PC-3 (cell line): ENCODE measurements at regions not wholly inside any gene's neighbourhood (a gene's known extent, or its start where the extent isn't known, plus 50 kb on each side); places are given as distances from the start of the nearest gene placed in this dataset.

Experiments used
- ATAC-seq: fragments of 200-7000 bp; cut with Tn5 transposase; 2 replicates; pipeline ENCODE4 v1.9.1; 2020; ENCODE audit warnings: mild to moderate bottlenecking, moderate library complexity
- BruUV-seq: library from RNA; stranded (reverse); fragments of 400-500 nt; replicated peaks from 2 replicates; lab custom pipeline; 2021; lab: Mats Ljungman, UMichigan
- CTCF ChIA-PET: fragments of 300-600 bp; sonication (Branson Sonifier 250); formaldehyde crosslinking; loops from one replicate; lab custom pipeline; 2022; ENCODE audit warnings: antibody characterized with exemption; lab: Charles Lee
- POLR2A ChIA-PET: fragments of 300-600 bp; sonication (Branson Sonifier 250); formaldehyde crosslinking; loops from one replicate; lab custom pipeline; 2022; ENCODE audit warnings: antibody characterized with exemption; ENCODE audit not compliant: unreplicated experiment; lab: Charles Lee
- DNase-seq: peaks from one replicate; pipeline ENCODE4 v3.0.0-alpha.2; 2015
- H2AFZ ChIP-seq: fragments of 300-600 bp; sonication (generic); 2 replicates; pipeline ENCODE4 v1.6.0; 2016; ENCODE audit warnings: antibody characterized with exemption, low read length
- H3F3A ChIP-seq: fragments of 300-600 bp; sonication (generic); one replicate; pipeline ENCODE4 v1.6.0; 2017; ENCODE audit warnings: antibody characterized with exemption, low read length, control low read depth, mild to moderate bottlenecking; ENCODE audit not compliant: unreplicated experiment
- H3K27ac ChIP-seq: fragments of 300-600 bp; sonication (generic); 2 replicates; pipeline ENCODE4 v1.5.1; 2016; ENCODE audit warnings: mild to moderate bottlenecking, low read length
- H3K27me3 ChIP-seq: fragments of 300-600 bp; sonication (generic); 2 replicates; pipeline ENCODE4 v1.6.1; 2016; ENCODE audit warnings: low read length, mixed read lengths
- H3K36me3 ChIP-seq: fragments of 300-600 bp; sonication (generic); 2 replicates; pipeline ENCODE4 v1.6.1; 2016; ENCODE audit warnings: low read depth, mixed run types, low read length, mixed read lengths
- H3K4me1 ChIP-seq: fragments of 300-600 bp; sonication (generic); 2 replicates; pipeline ENCODE4 v1.5.1; 2016; ENCODE audit warnings: low read length; ENCODE audit not compliant: insufficient read depth
- H3K4me2 ChIP-seq: fragments of 300-600 bp; sonication (generic); 2 replicates; pipeline ENCODE4 v1.6.0; 2016; ENCODE audit warnings: low read length
- H3K4me3 ChIP-seq: fragments of 300-600 bp; sonication (generic); 2 replicates; pipeline ENCODE4 v1.5.1; 2016; ENCODE audit warnings: mild to moderate bottlenecking, low read length, mixed read lengths
- H3K79me2 ChIP-seq: fragments of 300-600 bp; sonication (generic); 2 replicates; pipeline ENCODE4 v1.6.1; 2017; ENCODE audit warnings: low read length, mixed read lengths
- H3K9ac ChIP-seq: fragments of 300-600 bp; sonication (generic); 2 replicates; pipeline ENCODE4 v1.6.0; 2016; ENCODE audit warnings: mild to moderate bottlenecking, low read length
- H3K9me2 ChIP-seq: fragments of 300-600 bp; sonication (generic); replicated peaks from 2 replicates; pipeline ENCODE4 v1.6.1; 2016; ENCODE audit warnings: mixed run types, low read length, mixed read lengths
- H3K9me3 ChIP-seq: fragments of 300-600 bp; sonication (generic); 2 replicates; pipeline ENCODE4 v1.6.1; 2016; ENCODE audit warnings: low read length, mixed read lengths
- H4K20me1 ChIP-seq: fragments of 300-600 bp; sonication (generic); 2 replicates; pipeline ENCODE4 v1.6.1; 2016; ENCODE audit warnings: low read length, mixed read lengths
- CTCF ChIP-seq: fragments of 300-600 bp; sonication (generic); conservative IDR thresholded peaks from 2 replicates; pipeline ENCODE4 v1.5.1; 2017; ENCODE audit warnings: antibody characterized with exemption, low read depth, mild to moderate bottlenecking, low read length
- EZH2 ChIP-seq: fragments of 300-600 bp; sonication (generic); IDR thresholded peaks from one replicate; pipeline ENCODE4 v1.6.1; 2017; ENCODE audit warnings: antibody characterized with exemption, mild to moderate bottlenecking, low read length; ENCODE audit not compliant: unreplicated experiment
- EZH2phosphoT487 ChIP-seq: fragments of 300-600 bp; sonication (generic); IDR thresholded peaks from 2 replicates; pipeline ENCODE4 v1.6.1; 2018; ENCODE audit warnings: mild to moderate bottlenecking, antibody characterized with exemption, low read length, borderline replicate concordance
- intact Hi-C: fragments of 100-400 bp; cut with micrococcal nuclease; formaldehyde crosslinking; loops from 2 replicates; pipeline ENCODE4 v1.9.0; 2023

DNA sequence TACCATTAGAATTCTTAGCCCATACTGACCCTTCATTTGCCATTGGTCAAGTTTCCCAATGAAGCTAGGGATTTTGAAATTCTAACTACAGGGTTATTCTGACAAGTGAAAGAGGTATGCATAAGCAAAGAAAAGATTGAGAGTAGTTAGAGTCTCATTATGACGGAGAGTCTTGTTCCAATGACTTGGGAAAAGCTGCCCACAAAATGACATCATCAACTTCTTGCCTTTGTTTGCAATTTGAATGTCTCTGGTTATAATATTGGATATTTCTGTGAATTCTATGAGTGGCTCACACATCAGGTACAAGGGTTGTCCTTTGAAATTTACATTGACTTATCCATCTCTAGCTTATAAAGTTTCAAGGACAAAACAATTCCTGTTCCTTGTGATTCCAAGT, 772.2 kb downstream of the TRIB2 start:
- no peak for TF ChIP-seq EZH2
- no peak for TF ChIP-seq CTCF
- TF ChIP-seq EZH2phosphoT487: no peak
- no peaks in the 10 kb centered on the region for H3K4me1 ChIP-seq
- H3K27me3 ChIP-seq: no peaks in the 10 kb centered on the region
- H3K9ac ChIP-seq: no peak overlapping the region
- no peak overlapping the region for H3K27ac ChIP-seq
- no peaks in the 10 kb centered on the region for H3K9me2 ChIP-seq
- DNase-seq: no peak
- ChIA-PET CTCF (no interaction called here), POLR2A (no interaction called here)
- BruUV-seq: no TSS peak
- ATAC-seq: no peak
- no peaks in the 10 kb centered on the region for H3F3A ChIP-seq
- intact Hi-C loops: no loop called here
- H3K4me2 ChIP-seq: no peak overlapping the region
- no peaks in the 10 kb centered on the region for H3K79me2 ChIP-seq
- H2AFZ ChIP-seq: no peak overlapping the region
- no peak overlapping the region for H3K4me3 ChIP-seq
- H4K20me1 ChIP-seq: no peaks in the 10 kb centered on the region
- no peaks in the 10 kb centered on the region for H3K36me3 ChIP-seq
- no peaks in the 10 kb centered on the region for H3K9me3 ChIP-seq

DNA sequence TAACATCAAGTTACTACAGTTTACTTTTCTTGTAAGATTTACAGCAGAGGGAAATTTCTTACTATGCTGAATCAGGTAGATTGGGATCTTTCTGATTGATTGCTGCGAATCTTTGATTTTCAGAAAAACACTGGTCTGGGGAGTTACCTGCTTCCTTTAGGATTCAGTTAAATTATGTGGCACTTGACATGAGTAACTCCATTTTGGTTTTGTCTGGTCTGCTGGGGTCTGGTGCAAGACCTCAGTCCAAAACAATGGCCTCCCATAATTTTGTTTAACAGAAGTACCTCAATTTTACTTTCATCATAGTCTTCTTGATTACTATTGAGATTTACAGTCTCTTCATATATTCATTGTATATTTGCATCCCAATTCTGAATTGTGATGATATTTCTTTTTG, 775.5 kb downstream of the TRIB2 start:
- ChIA-PET POLR2A (no interaction called here), CTCF (no interaction called here)
- Histone ChIP-seq H3K9me2 (no peaks in the 10 kb centered on the region), H3K27ac (no peak overlapping the region), H3K9me3 (no peaks in the 10 kb centered on the region), H2AFZ (no peak overlapping the region), H3K9ac (no peak overlapping the region), H3K4me1 (no peaks in the 10 kb centered on the region), H3K4me2 (no peak overlapping the region), H4K20me1 (no peaks in the 10 kb centered on the region), H3K27me3 (no peaks in the 10 kb centered on the region), H3F3A (no peaks in the 10 kb centered on the region), H3K36me3 (no peaks in the 10 kb centered on the region), H3K79me2 (no peaks in the 10 kb centered on the region), H3K4me3 (no peak overlapping the region)
- no TSS peak for BruUV-seq
- ATAC-seq (no peak), DNase-seq (no peak)
- no peak for TF ChIP-seq EZH2phosphoT487
- TF ChIP-seq EZH2: no peak
- TF ChIP-seq CTCF: no peak
- intact Hi-C loops: no loop called here

DNA sequence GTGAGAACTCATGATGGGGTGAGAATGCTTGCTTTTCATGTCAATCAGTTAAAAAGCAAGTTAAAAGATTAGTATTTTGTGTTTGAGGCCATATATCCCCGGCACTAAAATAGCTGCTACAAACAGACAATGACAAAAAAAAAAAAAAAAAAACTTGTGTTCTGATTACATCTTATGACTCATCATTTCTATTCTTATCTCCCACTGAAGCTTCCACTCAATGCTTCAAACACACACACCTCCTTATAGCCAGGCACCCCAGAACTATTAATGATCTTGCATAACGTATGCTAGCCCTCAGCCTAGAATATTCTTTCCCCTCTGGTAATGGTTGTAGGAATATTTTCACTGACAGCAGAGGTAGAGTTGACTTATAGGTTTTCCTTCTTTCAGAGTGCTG, 778.3 kb downstream of the TRIB2 start:
- Histone ChIP-seq H3K27ac (no peak overlapping the region), H3K4me1 (no peaks in the 10 kb centered on the region), H3K36me3 (no peaks in the 10 kb centered on the region), H3F3A (no peaks in the 10 kb centered on the region), H3K9ac (no peak overlapping the region), H2AFZ (no peak overlapping the region), H3K4me2 (no peak overlapping the region), H3K9me3 (no peaks in the 10 kb centered on the region), H3K9me2 (no peaks in the 10 kb centered on the region), H4K20me1 (no peaks in the 10 kb centered on the region), H3K27me3 (no peaks in the 10 kb centered on the region), H3K79me2 (no peaks in the 10 kb centered on the region), H3K4me3 (no peak overlapping the region)
- ChIA-PET POLR2A (no interaction called here), CTCF (no interaction called here)
- ATAC-seq (no peak), DNase-seq (no peak)
- intact Hi-C loops: no loop called here
- TF ChIP-seq CTCF (no peak), EZH2phosphoT487 (no peak), EZH2 (no peak)
- BruUV-seq: no TSS peak
